Cardiac fibroblast (primary cell): ENCODE measurements at regions not wholly inside any gene's neighbourhood (a gene's known extent, or its start where the extent isn't known, plus 50 kb on each side); places are given as distances from the start of the nearest gene placed in this dataset.

Experiments used
- DNase-seq, 2 donors: peaks; one replicate each; pipeline versions ENCODE4 v3.0.0 to v3.0.0-alpha.2; 2010; ENCODE audit warnings: low read depth in 2 of 2
- H3K4me3 ChIP-seq, 2 donors: replicated peaks in 1 of 2; 1 replicate in 1 of 2; 2 replicates in 1 of 2; pipeline ENCODE4 v1.5.1; 2011; ENCODE audit warnings: low read depth in 2 of 2, low read length in 2 of 2, mild to moderate bottlenecking in 2 of 2, moderate library complexity in 1 of 2
- TF ChIP-seq, protein P1 (sequence below): IDR thresholded peaks from one replicate; pipeline ENCODE4 v1.5.1; 2011; ENCODE audit warnings: low read depth, mild to moderate bottlenecking, low read length, inconsistent platforms

DNA sequence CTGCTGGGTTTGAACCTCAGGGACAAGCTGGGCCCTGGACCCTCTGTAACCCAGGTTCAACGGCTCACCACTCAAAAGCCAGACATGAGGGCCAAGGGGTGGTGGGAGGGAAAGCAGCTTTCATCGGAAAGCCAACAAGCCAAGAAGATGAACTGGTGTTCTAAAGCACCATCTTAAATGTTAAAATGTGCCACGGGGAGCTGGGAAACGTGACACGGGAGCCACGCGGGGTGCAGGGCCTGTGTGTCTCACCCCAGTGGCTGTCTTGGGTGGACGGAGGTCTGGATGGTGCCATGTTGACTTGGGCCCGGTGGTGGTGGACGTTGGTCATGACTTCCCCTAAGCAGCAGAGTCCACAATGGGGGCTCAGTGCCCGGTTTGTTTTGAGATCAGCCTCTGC lies 97.7 kb upstream of the SFSWAP start:
- TF ChIP-seq, protein P1, sequence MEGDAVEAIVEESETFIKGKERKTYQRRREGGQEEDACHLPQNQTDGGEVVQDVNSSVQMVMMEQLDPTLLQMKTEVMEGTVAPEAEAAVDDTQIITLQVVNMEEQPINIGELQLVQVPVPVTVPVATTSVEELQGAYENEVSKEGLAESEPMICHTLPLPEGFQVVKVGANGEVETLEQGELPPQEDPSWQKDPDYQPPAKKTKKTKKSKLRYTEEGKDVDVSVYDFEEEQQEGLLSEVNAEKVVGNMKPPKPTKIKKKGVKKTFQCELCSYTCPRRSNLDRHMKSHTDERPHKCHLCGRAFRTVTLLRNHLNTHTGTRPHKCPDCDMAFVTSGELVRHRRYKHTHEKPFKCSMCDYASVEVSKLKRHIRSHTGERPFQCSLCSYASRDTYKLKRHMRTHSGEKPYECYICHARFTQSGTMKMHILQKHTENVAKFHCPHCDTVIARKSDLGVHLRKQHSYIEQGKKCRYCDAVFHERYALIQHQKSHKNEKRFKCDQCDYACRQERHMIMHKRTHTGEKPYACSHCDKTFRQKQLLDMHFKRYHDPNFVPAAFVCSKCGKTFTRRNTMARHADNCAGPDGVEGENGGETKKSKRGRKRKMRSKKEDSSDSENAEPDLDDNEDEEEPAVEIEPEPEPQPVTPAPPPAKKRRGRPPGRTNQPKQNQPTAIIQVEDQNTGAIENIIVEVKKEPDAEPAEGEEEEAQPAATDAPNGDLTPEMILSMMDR: no peak
- H3K4me3 ChIP-seq: no peak overlapping the region
- no peak for DNase-seq

DNA sequence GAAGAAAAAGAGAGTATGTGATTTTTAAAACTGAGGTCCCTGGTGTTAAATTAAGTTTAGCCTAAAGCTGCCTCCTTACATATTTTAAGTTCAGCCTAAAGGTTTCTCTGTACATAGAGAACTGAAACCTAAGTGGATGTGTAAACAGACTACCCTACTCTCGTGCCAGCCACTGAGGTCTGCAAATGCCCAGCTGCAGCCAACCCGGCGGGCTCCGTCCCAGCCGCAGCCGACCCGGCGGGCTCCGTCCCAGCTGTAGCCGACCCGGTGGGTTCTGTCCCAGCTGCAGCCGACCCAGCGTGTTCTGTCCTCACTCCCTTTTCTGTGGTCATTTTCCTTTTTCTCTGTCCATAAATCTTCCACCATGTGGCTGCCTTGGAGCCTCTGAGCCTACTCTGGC lies 97.2 kb upstream of the SFSWAP start:
- TF ChIP-seq, protein P1: no peak
- no peak overlapping the region for H3K4me3 ChIP-seq
- DNase-seq: no peak

DNA sequence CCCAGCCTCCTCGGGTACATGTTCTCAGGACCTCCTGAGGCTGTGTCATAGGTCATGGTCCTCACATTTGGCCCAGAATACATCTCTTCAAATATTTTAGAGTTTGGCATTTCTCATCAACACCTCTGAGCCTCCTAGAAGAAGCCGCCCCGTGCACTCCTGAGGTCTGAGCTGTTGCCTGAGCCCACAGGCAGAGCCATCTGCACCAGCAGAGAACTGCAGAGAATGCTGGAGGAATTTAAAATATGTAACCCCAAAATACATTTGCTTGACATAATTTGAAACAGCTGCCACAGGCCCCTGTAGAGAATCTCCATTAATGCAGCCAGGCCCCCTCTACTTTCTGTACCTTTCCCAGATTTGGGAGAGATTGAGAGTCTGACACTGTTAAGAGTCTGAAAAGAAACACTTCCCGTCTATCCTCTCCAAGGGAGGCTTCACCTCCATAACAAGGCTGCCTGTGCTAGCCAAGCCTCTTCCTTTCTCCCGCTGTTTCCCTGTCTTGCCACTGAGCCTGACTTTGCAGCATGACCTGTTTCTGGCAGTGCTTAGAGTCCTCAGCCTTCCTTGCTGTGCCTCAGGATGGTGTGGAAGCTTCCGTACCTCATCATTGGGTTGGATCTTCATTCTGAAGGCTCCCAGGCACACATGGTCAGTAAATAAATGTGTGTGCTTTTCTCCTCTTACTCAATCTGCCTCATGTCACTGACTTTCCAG lies 95.4 kb upstream of the SFSWAP start:
- TF ChIP-seq, protein P1: no peak
- H3K4me3 ChIP-seq: no peak overlapping the region
- DNase-seq: no peak

DNA sequence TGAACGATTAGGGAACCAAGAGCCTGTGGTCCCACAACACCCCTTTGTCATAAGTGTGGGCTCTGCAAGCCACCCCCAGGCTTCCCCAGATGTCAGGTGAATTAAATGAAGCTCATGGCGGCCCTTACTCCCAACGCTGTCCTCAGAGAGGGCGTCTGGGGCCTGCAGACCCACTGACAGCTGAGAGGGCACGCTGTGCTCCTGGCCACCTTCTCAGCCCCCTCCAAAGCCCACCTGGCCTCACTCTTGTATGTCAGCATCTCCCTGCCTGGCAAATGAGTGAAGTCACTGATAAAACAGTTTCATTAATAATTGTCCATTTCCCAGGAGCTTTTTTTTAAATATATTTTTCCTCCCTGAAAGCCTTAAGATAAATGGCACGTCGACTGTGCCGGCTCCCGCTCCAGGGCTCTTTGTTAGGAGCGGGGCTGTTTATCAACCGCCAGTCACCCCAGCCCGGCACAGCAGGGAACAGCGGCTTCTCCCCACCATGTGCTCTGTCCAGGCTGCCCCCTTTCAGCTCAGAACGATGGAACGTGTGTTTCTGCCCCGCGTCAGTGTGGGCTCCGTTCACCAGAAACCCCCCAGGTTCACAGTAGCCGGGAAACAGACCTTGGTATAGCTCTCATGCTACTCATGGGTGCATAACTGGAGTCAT lies 94.7 kb upstream of the SFSWAP start:
- H3K4me3 ChIP-seq: no peak overlapping the region
- no peak for DNase-seq
- TF ChIP-seq, protein P1: no peak

DNA sequence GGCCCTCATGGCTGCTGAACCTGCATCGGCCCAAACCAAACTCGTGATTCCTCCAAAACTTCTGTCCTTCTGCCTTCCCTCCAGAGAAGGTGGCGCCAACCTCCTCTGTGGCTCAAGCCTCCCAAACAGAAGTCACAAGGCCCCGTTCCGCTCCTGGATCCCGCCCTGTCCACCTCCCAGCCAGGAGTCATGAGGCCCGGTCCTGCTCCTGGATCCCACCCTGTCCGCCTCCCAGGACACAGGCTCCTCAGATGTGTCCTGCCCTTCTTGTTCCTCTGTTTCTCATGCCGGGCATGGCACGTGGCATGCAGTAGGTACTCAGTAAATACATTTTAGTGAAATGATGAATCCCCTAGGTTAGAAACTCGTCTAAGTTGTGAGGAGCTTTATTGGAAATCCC lies 94.2 kb upstream of the SFSWAP start:
- no peak overlapping the region for H3K4me3 ChIP-seq
- TF ChIP-seq, protein P1: no peak
- no peak for DNase-seq

DNA sequence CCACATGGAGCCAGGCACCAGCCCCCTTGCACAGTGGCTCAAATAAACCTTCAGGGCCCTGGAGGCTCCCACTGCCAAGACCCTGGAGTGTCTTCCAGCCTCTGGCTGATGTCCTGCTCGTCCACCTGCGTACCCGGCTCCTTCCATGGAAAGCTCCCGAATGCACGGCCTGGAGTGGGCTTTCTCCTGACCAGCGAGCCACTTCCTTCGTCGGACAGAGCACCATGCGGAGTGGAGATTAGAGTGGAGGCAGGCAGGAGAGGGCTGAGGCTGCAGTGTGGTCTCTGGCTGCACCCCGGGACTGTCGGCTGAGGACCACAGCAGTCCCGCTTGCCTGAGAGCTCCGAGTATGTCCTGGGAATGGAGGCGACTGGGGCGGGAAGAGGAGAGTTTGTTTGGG lies 93.7 kb upstream of the SFSWAP start:
- TF ChIP-seq, protein P1: no peak
- H3K4me3 ChIP-seq: no peak overlapping the region
- no peak for DNase-seq
